ENCODE measurements at regions not wholly inside any gene's neighbourhood (a gene's known extent, or its start where the extent isn't known, plus 50 kb on each side); places are given as distances from the start of the nearest gene placed in this dataset.

DNA sequence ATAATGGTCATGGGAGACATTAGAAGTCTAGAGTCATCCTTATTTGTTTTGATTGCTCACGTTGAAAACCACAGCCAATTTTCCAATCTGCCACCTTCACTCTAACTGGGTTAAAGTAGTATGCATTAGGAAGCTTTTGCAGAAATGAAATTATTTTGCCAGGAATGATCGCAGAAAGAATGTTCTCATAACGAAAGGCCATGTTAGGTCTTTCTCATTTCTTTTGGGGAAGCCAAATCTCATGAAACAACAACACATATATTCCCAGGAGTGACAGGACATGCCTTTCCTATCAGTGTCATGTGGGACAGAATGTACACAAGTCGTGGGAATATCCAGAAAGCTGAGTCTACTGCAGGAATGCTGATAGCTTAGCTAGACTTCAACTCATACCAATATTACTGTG is 386.3 kb downstream of the AASDHPPT start:
- no peak overlapping the region for H4K91ac ChIP-seq (ENCODE audit: insufficient read length, low read depth, low read length)
- H3K79me2 ChIP-seq (ENCODE audit: insufficient read depth, low read length): no peaks in the 10 kb centered on the region
- H3K9me3 ChIP-seq (ENCODE audit: control insufficient read depth, low read depth, low read length): no peaks in the 10 kb centered on the region
- Mint-ChIP-seq H3K4me1 (peaks cover 14 to 20% of the 10 kb centered on the region in 2 experiments), H3K27ac (no peak overlapping the region), H3K36me3 (ENCODE audit: insufficient read depth in 1 of 3, low read depth in 3 of 3) (no peaks in the 10 kb centered on the region), H3K27me3 (ENCODE audit: low read depth) (no peaks in the 10 kb centered on the region), H3K9me3 (no peaks in the 10 kb centered on the region), H3K4me3 (no peak overlapping the region)
- no peak for DNase-seq
- no peak overlapping the region for H3K14ac ChIP-seq (ENCODE audit: insufficient read depth, low read length)
- H4K8ac ChIP-seq (replicated peaks; ENCODE audit: insufficient read length, low read depth, low read length): no peak overlapping the region
- no peaks in the 10 kb centered on the region for H3K23me2 ChIP-seq (ENCODE audit: insufficient read length, low read depth, low read length, poor library complexity, severe bottlenecking)
- no peak overlapping the region for H3K56ac ChIP-seq (ENCODE audit: insufficient read length, low read depth, low read length)
- no peak overlapping the region for H2BK15ac ChIP-seq (ENCODE audit: low read depth, low read length)
- TF ChIP-seq, protein P1, sequence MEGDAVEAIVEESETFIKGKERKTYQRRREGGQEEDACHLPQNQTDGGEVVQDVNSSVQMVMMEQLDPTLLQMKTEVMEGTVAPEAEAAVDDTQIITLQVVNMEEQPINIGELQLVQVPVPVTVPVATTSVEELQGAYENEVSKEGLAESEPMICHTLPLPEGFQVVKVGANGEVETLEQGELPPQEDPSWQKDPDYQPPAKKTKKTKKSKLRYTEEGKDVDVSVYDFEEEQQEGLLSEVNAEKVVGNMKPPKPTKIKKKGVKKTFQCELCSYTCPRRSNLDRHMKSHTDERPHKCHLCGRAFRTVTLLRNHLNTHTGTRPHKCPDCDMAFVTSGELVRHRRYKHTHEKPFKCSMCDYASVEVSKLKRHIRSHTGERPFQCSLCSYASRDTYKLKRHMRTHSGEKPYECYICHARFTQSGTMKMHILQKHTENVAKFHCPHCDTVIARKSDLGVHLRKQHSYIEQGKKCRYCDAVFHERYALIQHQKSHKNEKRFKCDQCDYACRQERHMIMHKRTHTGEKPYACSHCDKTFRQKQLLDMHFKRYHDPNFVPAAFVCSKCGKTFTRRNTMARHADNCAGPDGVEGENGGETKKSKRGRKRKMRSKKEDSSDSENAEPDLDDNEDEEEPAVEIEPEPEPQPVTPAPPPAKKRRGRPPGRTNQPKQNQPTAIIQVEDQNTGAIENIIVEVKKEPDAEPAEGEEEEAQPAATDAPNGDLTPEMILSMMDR (conservative IDR thresholded peaks at IDR 0.05): no peak
- no peak overlapping the region for H2AFZ ChIP-seq (ENCODE audit: low read length)
- H3T11ph ChIP-seq (ENCODE audit: low read length): no peak overlapping the region
- H2BK12ac ChIP-seq (ENCODE audit: insufficient read length, low read depth, low read length): no peak overlapping the region
- no peak overlapping the region for H3K27ac ChIP-seq (ENCODE audit: insufficient read length, low read depth, low read length)
- no CpG with 5 or more reads among the region's 4 CpGs for WGBS (ENCODE audit: extremely low coverage, insufficient read length, low lambda C conversion rate)
- H3K27me3 ChIP-seq (ENCODE audit: insufficient read depth, low read length): no peaks in the 10 kb centered on the region
- H3K9ac ChIP-seq (ENCODE audit: extremely low read depth, insufficient read length, low read length): no peak overlapping the region
- H3K4me1 ChIP-seq (ENCODE audit: insufficient read depth, low read length): no peaks in the 10 kb centered on the region
- H3K4me2 ChIP-seq (ENCODE audit: insufficient read depth, insufficient read length, low read length): no peak overlapping the region
- no peak overlapping the region for H2AK5ac ChIP-seq (ENCODE audit: insufficient read length, low read length)
- no peaks in the 10 kb centered on the region for H4K20me1 ChIP-seq (ENCODE audit: control insufficient read depth, insufficient read depth, insufficient read length)
- H3K23ac ChIP-seq (ENCODE audit: insufficient read length, low read depth, low read length): no peak overlapping the region
- H3K18ac ChIP-seq (ENCODE audit: insufficient read length, low read depth, low read length): no peak overlapping the region
- no peak overlapping the region for H3K4ac ChIP-seq (ENCODE audit: low read depth, low read length)
- H4K5ac ChIP-seq (ENCODE audit: insufficient read length, low read depth, low read length): no peak overlapping the region
- H3K79me1 ChIP-seq (ENCODE audit: insufficient read depth, low read depth, low read length, poor library complexity, severe bottlenecking): no peaks in the 10 kb centered on the region
- H2BK20ac ChIP-seq (ENCODE audit: low read depth, low read length, poor library complexity, severe bottlenecking): no peak overlapping the region
- H2BK5ac ChIP-seq (ENCODE audit: insufficient read length, low read length): no peak overlapping the region
- H2BK120ac ChIP-seq (ENCODE audit: low read depth, low read length, poor library complexity, severe bottlenecking): no peak overlapping the region

All from H9 (cell line).